ENCODE measurements at regions not wholly inside any gene's neighbourhood (a gene's known extent, or its start where the extent isn't known, plus 50 kb on each side); places are given as distances from the start of the nearest gene placed in this dataset.

DNA sequence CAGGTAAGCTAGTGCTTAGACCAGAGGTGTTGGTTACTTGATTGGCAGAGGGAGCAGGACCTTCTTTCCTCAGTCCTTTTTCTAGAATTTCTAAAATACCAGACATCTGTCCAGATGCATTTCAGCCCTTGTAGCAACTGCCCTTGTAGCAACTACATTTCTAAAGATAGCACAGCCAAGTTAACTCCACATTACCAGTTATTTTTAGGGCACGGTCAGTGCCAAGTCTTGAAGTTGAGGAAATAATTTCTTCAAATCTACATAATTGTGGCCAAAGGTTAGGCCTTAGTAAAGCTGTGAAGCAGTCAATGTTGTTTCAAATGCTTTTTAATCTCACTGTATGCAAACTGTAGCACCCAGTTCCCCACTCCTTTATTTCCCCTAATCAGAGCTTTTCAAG lies 62.9 kb downstream of the MID1IP1 start:
- TF ChIP-seq, protein P1, sequence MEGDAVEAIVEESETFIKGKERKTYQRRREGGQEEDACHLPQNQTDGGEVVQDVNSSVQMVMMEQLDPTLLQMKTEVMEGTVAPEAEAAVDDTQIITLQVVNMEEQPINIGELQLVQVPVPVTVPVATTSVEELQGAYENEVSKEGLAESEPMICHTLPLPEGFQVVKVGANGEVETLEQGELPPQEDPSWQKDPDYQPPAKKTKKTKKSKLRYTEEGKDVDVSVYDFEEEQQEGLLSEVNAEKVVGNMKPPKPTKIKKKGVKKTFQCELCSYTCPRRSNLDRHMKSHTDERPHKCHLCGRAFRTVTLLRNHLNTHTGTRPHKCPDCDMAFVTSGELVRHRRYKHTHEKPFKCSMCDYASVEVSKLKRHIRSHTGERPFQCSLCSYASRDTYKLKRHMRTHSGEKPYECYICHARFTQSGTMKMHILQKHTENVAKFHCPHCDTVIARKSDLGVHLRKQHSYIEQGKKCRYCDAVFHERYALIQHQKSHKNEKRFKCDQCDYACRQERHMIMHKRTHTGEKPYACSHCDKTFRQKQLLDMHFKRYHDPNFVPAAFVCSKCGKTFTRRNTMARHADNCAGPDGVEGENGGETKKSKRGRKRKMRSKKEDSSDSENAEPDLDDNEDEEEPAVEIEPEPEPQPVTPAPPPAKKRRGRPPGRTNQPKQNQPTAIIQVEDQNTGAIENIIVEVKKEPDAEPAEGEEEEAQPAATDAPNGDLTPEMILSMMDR (conservative IDR thresholded peaks at IDR 0.05; ENCODE audit: low read depth, low read length), result no peak
- peak; percentile 41 for DNase-seq (ENCODE audit: low read depth)
- no peak overlapping the region for H3K4me3 ChIP-seq (ENCODE audit: low read depth, low read length)

- TF ChIP-seq, protein P1 (conservative IDR thresholded peaks at IDR 0.05; ENCODE audit: low read depth, low read length), result no peak
- DNase-seq (ENCODE audit: low read depth), result no peak
- no peak overlapping the region for H3K4me3 ChIP-seq (ENCODE audit: low read depth, low read length)
Observed at GRCh38 chrX:38868321-38868720, 67.1 kb downstream of the MID1IP1 start.

DNA sequence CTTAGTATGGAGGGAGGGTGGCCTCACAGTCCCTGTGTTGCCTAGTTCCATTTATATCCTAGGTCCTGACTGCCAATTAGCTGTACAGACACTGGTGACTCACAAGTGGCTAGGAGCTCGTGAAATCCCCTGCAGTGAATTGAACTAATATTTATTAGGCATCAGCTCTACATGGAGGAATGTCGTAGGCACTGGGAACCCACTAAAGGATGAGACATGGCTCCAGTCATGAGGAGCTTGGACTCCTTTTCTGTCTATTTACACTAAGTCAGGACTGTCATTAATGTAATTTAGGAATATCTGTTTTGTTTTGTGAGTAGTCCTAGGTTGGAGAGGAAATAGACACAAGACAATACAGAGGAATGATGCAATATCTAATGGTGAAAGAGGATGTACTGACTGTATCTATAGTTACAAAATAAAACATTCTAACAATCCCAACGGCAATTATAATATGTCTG lies 67.7 kb downstream of the MID1IP1 start:
- TF ChIP-seq, protein P1 (conservative IDR thresholded peaks at IDR 0.05; ENCODE audit: low read depth, low read length), result no peak
- peak; percentile 57 for DNase-seq (ENCODE audit: low read depth)

GRCh38 chrX:38870361-38870895 lies 69.2 kb downstream of the MID1IP1 start:
- H3K4me3 ChIP-seq (ENCODE audit: low read depth, low read length), result no peak overlapping the region
- TF ChIP-seq, protein P1 (conservative IDR thresholded peaks at IDR 0.05; ENCODE audit: low read depth, low read length), result no peak
- DNase-seq (ENCODE audit: low read depth), result no peak

More for the DNA sequence above, 67.7 kb downstream of the MID1IP1 start:
- H3K4me3 ChIP-seq (ENCODE audit: low read depth, low read length), result no peak overlapping the region

DNA sequence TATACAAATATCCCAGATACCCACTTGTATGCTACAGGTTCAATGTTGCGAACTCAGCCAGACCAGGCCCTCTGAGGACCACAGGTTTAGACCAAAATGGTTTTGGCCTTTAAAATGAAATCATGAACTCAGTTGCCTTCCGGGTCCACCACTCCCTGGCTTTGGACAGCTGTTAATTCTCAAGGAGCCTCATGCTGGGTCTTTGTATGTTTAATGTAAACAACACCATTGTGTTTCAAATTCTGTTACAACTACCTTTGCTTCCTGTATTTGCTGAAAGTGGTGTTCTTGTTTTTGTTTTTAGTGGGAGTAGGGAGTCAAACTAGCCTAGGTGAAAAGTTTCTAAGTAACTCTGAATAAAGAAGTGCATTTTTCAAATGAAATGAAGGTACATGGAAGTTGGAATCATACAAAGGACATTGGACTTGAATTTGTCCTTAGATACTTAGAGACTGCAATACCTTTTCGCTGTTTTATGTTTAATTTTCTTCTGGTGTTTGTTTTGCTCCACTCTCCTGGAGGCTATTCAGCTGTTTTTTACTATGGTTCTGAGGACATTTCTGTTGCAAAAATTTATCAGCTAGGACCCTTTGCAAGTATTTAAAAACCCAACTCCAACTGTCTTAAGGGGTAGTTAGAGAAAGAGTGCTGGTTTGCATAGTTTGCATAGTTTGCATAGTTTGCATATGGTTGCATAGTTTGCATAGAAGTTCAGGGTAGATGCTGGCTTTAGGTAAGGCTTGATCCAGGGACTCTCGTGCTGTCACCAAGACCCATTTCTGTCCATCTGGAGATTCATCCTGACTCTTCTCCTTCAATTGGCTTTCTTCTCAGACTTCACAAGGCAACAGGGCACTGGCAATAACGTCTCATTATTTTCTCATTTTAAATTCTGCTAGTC lies 70.1 kb downstream of the MID1IP1 start:
- DNase-seq (ENCODE audit: low read depth), result no peak
- TF ChIP-seq, protein P1 (conservative IDR thresholded peaks at IDR 0.05; ENCODE audit: low read depth, low read length), result no peak
- H3K4me3 ChIP-seq (ENCODE audit: low read depth, low read length), result no peak overlapping the region

DNA sequence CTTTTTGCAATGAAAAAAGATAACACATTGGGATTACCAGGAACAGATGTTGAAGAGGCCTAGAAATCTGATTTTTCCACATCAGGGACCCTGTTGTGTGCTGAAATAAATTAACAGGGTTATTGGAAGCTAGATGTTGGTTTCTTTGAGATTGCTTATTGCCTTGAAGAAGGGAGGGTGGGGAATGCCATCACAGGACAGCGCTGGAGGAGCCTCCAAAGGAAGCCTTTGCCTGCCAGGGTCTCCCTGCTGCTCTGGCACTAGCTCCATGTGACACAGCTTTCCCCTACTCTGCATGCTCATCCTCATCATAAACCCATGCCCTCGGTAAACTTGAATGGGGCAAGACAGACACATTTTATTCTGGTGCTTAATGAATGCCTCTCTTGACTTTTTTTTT lies 76.1 kb downstream of the MID1IP1 start:
- no peak for DNase-seq (ENCODE audit: low read depth)
- TF ChIP-seq, protein P1 (conservative IDR thresholded peaks at IDR 0.05; ENCODE audit: low read depth, low read length), result no peak
- H3K4me3 ChIP-seq (ENCODE audit: low read depth, low read length), result no peak overlapping the region

Data from choroid plexus epithelial cell (primary cell).